Liver (tissue), 3 donors: ENCODE measurements at regions not wholly inside any gene's neighbourhood (a gene's known extent, or its start where the extent isn't known, plus 50 kb on each side); places are given as distances from the start of the nearest gene placed in this dataset.

Experiments used
- CTCF ChIP-seq: fragments of 150-350 bp; IDR thresholded peaks from 2 replicates; pipeline ENCODE4 v1.5.1; 2017; ENCODE audit warnings: improper control_type of control experiment, low read depth, low read length; ENCODE audit not compliant: missing input control
- EGR1 ChIP-seq, 2 donors: IDR thresholded peaks; 2 replicates each; pipeline ENCODE4 v1.6.1; 2016 to 2018; ENCODE audit warnings: antibody characterized with exemption in 2 of 2, low read depth in 2 of 2
- HNF4A ChIP-seq, 2 donors: conservative IDR thresholded peaks; 2 replicates each; pipeline ENCODE4 v1.6.1; 2016; ENCODE audit warnings: antibody characterized with exemption in 2 of 2, mild to moderate bottlenecking in 2 of 2
- JUND ChIP-seq, 2 donors: IDR thresholded peaks; 2 replicates each; pipeline ENCODE4 v1.6.1; 2016; ENCODE audit warnings: antibody characterized with exemption in 2 of 2
- NR2F2 ChIP-seq: IDR thresholded peaks from 2 replicates; pipeline ENCODE4 v1.6.1; 2016; ENCODE audit warnings: antibody characterized with exemption
- RAD21 ChIP-seq, 2 donors: IDR thresholded peaks; 2 replicates each; pipeline ENCODE4 v1.6.1; 2016; ENCODE audit warnings: antibody characterized with exemption in 2 of 2, mild to moderate bottlenecking in 2 of 2
- RXRA ChIP-seq, 2 donors: IDR thresholded peaks; 2 replicates each; pipeline ENCODE4 v1.6.1; 2017 to 2018; ENCODE audit warnings: antibody characterized with exemption in 2 of 2, mild to moderate bottlenecking in 1 of 2
- SP1 ChIP-seq: IDR thresholded peaks from 2 replicates; pipeline ENCODE4 v1.6.1; 2018; ENCODE audit warnings: antibody characterized with exemption, mild to moderate bottlenecking
- TAF1 ChIP-seq: conservative IDR thresholded peaks from 2 replicates; pipeline ENCODE4 v1.6.1; 2016; ENCODE audit warnings: antibody characterized with exemption, mild to moderate bottlenecking
- YY1 ChIP-seq: IDR thresholded peaks from 2 replicates; pipeline ENCODE4 v1.6.1; 2016; ENCODE audit warnings: antibody characterized with exemption, mild to moderate bottlenecking
- TF ChIP-seq, protein P1 (sequence below): IDR thresholded peaks from 2 replicates; pipeline ENCODE4 v1.6.1; 2016; ENCODE audit warnings: antibody characterized with exemption
- TF ChIP-seq, protein P2 (sequence below): IDR thresholded peaks from 2 replicates; pipeline ENCODE4 v1.6.1; 2016; ENCODE audit warnings: antibody characterized with exemption, mild to moderate bottlenecking
- TF ChIP-seq, protein P3 (sequence below): IDR thresholded peaks from 2 replicates; pipeline ENCODE4 v1.6.1; 2016; ENCODE audit warnings: antibody characterized with exemption
- donor health status: healthy.
- donor health status: healthy.

GRCh38 chr2:53517406-53517805 is 250.2 kb upstream of the CHAC2 start:
- TF ChIP-seq CTCF (no peak), YY1 (no peak), JUND (IDR thresholded peaks at IDR 0.05) (no peak), RXRA (IDR thresholded peaks at IDR 0.05) (no peak), RAD21 (IDR thresholded peaks at IDR 0.05) (no peak), SP1 (no peak), TAF1 (no peak), HNF4A (conservative IDR thresholded peaks at IDR 0.05) (no peak), NR2F2 (no peak), EGR1 (IDR thresholded peaks at IDR 0.05; ENCODE audit: low read depth in 2 of 2) (no peak)
- TF ChIP-seq, protein P1, sequence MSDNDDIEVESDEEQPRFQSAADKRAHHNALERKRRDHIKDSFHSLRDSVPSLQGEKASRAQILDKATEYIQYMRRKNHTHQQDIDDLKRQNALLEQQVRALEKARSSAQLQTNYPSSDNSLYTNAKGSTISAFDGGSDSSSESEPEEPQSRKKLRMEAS, result no peak
- TF ChIP-seq, protein P2, sequence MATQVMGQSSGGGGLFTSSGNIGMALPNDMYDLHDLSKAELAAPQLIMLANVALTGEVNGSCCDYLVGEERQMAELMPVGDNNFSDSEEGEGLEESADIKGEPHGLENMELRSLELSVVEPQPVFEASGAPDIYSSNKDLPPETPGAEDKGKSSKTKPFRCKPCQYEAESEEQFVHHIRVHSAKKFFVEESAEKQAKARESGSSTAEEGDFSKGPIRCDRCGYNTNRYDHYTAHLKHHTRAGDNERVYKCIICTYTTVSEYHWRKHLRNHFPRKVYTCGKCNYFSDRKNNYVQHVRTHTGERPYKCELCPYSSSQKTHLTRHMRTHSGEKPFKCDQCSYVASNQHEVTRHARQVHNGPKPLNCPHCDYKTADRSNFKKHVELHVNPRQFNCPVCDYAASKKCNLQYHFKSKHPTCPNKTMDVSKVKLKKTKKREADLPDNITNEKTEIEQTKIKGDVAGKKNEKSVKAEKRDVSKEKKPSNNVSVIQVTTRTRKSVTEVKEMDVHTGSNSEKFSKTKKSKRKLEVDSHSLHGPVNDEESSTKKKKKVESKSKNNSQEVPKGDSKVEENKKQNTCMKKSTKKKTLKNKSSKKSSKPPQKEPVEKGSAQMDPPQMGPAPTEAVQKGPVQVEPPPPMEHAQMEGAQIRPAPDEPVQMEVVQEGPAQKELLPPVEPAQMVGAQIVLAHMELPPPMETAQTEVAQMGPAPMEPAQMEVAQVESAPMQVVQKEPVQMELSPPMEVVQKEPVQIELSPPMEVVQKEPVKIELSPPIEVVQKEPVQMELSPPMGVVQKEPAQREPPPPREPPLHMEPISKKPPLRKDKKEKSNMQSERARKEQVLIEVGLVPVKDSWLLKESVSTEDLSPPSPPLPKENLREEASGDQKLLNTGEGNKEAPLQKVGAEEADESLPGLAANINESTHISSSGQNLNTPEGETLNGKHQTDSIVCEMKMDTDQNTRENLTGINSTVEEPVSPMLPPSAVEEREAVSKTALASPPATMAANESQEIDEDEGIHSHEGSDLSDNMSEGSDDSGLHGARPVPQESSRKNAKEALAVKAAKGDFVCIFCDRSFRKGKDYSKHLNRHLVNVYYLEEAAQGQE, result no peak
- TF ChIP-seq, protein P3, sequence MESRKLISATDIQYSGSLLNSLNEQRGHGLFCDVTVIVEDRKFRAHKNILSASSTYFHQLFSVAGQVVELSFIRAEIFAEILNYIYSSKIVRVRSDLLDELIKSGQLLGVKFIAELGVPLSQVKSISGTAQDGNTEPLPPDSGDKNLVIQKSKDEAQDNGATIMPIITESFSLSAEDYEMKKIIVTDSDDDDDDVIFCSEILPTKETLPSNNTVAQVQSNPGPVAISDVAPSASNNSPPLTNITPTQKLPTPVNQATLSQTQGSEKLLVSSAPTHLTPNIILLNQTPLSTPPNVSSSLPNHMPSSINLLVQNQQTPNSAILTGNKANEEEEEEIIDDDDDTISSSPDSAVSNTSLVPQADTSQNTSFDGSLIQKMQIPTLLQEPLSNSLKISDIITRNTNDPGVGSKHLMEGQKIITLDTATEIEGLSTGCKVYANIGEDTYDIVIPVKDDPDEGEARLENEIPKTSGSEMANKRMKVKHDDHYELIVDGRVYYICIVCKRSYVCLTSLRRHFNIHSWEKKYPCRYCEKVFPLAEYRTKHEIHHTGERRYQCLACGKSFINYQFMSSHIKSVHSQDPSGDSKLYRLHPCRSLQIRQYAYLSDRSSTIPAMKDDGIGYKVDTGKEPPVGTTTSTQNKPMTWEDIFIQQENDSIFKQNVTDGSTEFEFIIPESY, result no peak
